ENCODE measurements at regions not wholly inside any gene's neighbourhood (a gene's known extent, or its start where the extent isn't known, plus 50 kb on each side); places are given as distances from the start of the nearest gene placed in this dataset.

DNA sequence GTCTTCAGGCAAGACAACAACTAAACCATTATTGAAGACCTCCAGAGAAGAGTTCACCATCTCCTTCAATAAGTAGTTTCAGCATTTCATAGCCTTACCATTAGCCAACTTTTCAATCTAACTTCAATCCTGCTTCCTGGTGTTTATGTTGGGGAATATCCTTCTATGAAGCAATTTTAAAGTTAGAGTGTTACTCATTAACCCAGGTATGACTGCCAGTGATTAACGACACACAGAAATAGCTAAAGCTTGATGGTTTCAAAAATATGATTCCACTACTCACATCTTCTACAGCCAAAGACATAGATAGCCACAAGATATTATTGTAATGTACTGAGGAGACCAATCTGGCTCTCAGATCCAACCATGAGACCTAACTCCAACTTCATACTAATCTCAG, 403.2 kb downstream of the EFNB2 start:
- TF ChIP-seq POLR2A (IDR thresholded peaks at IDR 0.05), result no peak
- TF ChIP-seq, protein P1, sequence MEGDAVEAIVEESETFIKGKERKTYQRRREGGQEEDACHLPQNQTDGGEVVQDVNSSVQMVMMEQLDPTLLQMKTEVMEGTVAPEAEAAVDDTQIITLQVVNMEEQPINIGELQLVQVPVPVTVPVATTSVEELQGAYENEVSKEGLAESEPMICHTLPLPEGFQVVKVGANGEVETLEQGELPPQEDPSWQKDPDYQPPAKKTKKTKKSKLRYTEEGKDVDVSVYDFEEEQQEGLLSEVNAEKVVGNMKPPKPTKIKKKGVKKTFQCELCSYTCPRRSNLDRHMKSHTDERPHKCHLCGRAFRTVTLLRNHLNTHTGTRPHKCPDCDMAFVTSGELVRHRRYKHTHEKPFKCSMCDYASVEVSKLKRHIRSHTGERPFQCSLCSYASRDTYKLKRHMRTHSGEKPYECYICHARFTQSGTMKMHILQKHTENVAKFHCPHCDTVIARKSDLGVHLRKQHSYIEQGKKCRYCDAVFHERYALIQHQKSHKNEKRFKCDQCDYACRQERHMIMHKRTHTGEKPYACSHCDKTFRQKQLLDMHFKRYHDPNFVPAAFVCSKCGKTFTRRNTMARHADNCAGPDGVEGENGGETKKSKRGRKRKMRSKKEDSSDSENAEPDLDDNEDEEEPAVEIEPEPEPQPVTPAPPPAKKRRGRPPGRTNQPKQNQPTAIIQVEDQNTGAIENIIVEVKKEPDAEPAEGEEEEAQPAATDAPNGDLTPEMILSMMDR (IDR thresholded peaks at IDR 0.05), result no peak
